Mesendoderm (in vitro differentiated cells): ENCODE measurements at regions not wholly inside any gene's neighbourhood (a gene's known extent, or its start where the extent isn't known, plus 50 kb on each side); places are given as distances from the start of the nearest gene placed in this dataset.
"Not testable (repeated sequence)": the region's sequence is repeated elsewhere in the genome, so short reads cannot be mapped to it uniquely, and the experiment has no call there.

Source experiments
- DNase-seq: peaks from one replicate; pipeline ENCODE4 v3.0.0; 2013
- H2AK5ac ChIP-seq: 2 replicates; pipeline ENCODE4 v1.6.1; 2013; ENCODE audit warnings: low read length, inconsistent platforms
- H2BK120ac ChIP-seq: 2 replicates; pipeline ENCODE4 v1.6.1; 2013; ENCODE audit warnings: low read depth, mild to moderate bottlenecking, low read length, moderate library complexity, mixed read lengths
- H2BK15ac ChIP-seq: replicated peaks from 2 replicates; pipeline ENCODE4 v1.6.1; 2013; ENCODE audit warnings: low read depth, mild to moderate bottlenecking, moderate library complexity
- H2BK5ac ChIP-seq: 2 replicates; pipeline ENCODE4 v1.6.1; 2013; ENCODE audit warnings: low read length, inconsistent platforms
- H3K18ac ChIP-seq: 2 replicates; pipeline ENCODE4 v1.6.1; 2013; ENCODE audit warnings: mild to moderate bottlenecking, low read length, mixed read lengths
- H3K23ac ChIP-seq: one replicate; pipeline ENCODE4 v1.6.1; 2013; ENCODE audit warnings: low read length
- H3K27ac ChIP-seq: 2 replicates; pipeline ENCODE4 v1.5.1; 2013; ENCODE audit warnings: low read depth, mild to moderate bottlenecking, inconsistent platforms, low read length, moderate library complexity
- H3K27me3 ChIP-seq: 2 replicates; pipeline ENCODE4 v1.6.1; 2013; ENCODE audit warnings: low read length, control low read depth, mild to moderate bottlenecking, inconsistent platforms; ENCODE audit not compliant: insufficient read depth, poor library complexity
- H3K36me3 ChIP-seq: 2 replicates; pipeline ENCODE4 v1.6.1; 2013; ENCODE audit warnings: low read length, inconsistent platforms; ENCODE audit not compliant: control insufficient read depth, insufficient read depth
- H3K4ac ChIP-seq: one replicate; pipeline ENCODE4 v1.6.1; 2013; ENCODE audit warnings: low read depth, mild to moderate bottlenecking, low read length, moderate library complexity
- H3K4me1 ChIP-seq: 2 replicates; pipeline ENCODE4 v1.6.1; 2013; ENCODE audit warnings: low read depth, low read length, inconsistent platforms; ENCODE audit not compliant: control insufficient read depth
- H3K4me2 ChIP-seq: 2 replicates; pipeline ENCODE4 v1.6.1; 2013; ENCODE audit warnings: low read length
- H3K4me3 ChIP-seq: 2 replicates; pipeline ENCODE4 v1.5.1; 2013; ENCODE audit warnings: mild to moderate bottlenecking, low read length
- H3K56ac ChIP-seq: one replicate; pipeline ENCODE4 v1.6.1; 2013; ENCODE audit warnings: low read length
- H3K79me1 ChIP-seq: 2 replicates; pipeline ENCODE4 v1.6.1; 2013; ENCODE audit warnings: low read length, inconsistent platforms
- H3K79me2 ChIP-seq: 2 replicates; pipeline ENCODE4 v1.6.1; 2013; ENCODE audit warnings: mild to moderate bottlenecking, low read length; ENCODE audit not compliant: control insufficient read depth, insufficient read depth
- H3K9ac ChIP-seq: 2 replicates; pipeline ENCODE4 v1.6.1; 2013; ENCODE audit warnings: low read length, inconsistent platforms
- H4K5ac ChIP-seq: one replicate; pipeline ENCODE4 v1.6.1; 2013; ENCODE audit warnings: low read length
- H4K8ac ChIP-seq: one replicate; pipeline ENCODE4 v1.6.1; 2013; ENCODE audit warnings: low read depth, mild to moderate bottlenecking, control low read depth, low read length, moderate library complexity
- WGBS: extraction: QIAGEN DNeasy Blood & Tissue Kit; methylation state at CpG from one replicate; pipeline ENCODE4 v1.1.7; 2013; ENCODE audit warnings: low lambda C conversion rate, missing lambda C conversion rate; ENCODE audit not compliant: insufficient coverage; ENCODE audit errors: extremely low coverage; 5-methylcytosine and 5-hydroxymethylcytosine counted together

- Histone ChIP-seq H3K4me2 (no peak overlapping the region), H2BK15ac (no peak overlapping the region), H3K4ac (no peak overlapping the region), H3K23ac (no peak overlapping the region), H3K9ac (no peak overlapping the region), H4K8ac (no peak overlapping the region), H4K5ac (no peak overlapping the region), H2BK5ac (no peak overlapping the region), H3K79me2 (no peaks in the 10 kb centered on the region), H3K27me3 (no peaks in the 10 kb centered on the region), H3K4me3 (no peak overlapping the region), H2AK5ac (no peak overlapping the region), H3K56ac (no peak overlapping the region), H3K79me1 (no peaks in the 10 kb centered on the region), H3K18ac (no peak overlapping the region), H2BK120ac (no peak overlapping the region), H3K36me3 (no peaks in the 10 kb centered on the region), H3K4me1 (no peaks in the 10 kb centered on the region), H3K27ac (no peak overlapping the region)
- peak; percentile 44 for DNase-seq
- no CpG with 5 or more reads among the region's 11 CpGs for WGBS
These were observed 205.6 kb downstream of the TBC1D2B start for GRCh38 chr15:77871852-77872371.

GRCh38 chr15:77870195-77871065, 207.1 kb downstream of the TBC1D2B start:
- H3K18ac ChIP-seq, result no peak overlapping the region
- H3K36me3 ChIP-seq, result no peaks in the 10 kb centered on the region
- no peak overlapping the region for H2BK15ac ChIP-seq
- H3K4me2 ChIP-seq, result no peak overlapping the region
- H4K8ac ChIP-seq, result no peak overlapping the region
- H3K23ac ChIP-seq, result no peak overlapping the region
- peak; percentile 75 for DNase-seq
- H3K56ac ChIP-seq, result no peak overlapping the region
- H3K4me1 ChIP-seq, result no peaks in the 10 kb centered on the region
- WGBS, result no CpG with 5 or more reads among the region's 21 CpGs
- H2BK5ac ChIP-seq, result no peak overlapping the region
- no peak overlapping the region for H3K4ac ChIP-seq
- no peak overlapping the region for H3K27ac ChIP-seq
- H3K9ac ChIP-seq, result no peak overlapping the region
- no peak overlapping the region for H2BK120ac ChIP-seq
- H3K79me1 ChIP-seq, result no peaks in the 10 kb centered on the region
- no peak overlapping the region for H3K4me3 ChIP-seq
- H4K5ac ChIP-seq, result no peak overlapping the region
- no peaks in the 10 kb centered on the region for H3K79me2 ChIP-seq
- H3K27me3 ChIP-seq, result no peaks in the 10 kb centered on the region
- H2AK5ac ChIP-seq, result no peak overlapping the region

- Histone ChIP-seq H3K4me2 (no peak overlapping the region), H2AK5ac (no peak overlapping the region), H3K27ac (no peak overlapping the region), H2BK15ac (no peak overlapping the region), H3K4ac (no peak overlapping the region), H3K4me3 (no peak overlapping the region), H4K8ac (no peak overlapping the region), H3K36me3 (no peaks in the 10 kb centered on the region), H2BK120ac (no peak overlapping the region), H3K56ac (no peak overlapping the region), H3K79me2 (no peaks in the 10 kb centered on the region), H3K18ac (no peak overlapping the region), H3K9ac (no peak overlapping the region), H3K79me1 (no peaks in the 10 kb centered on the region), H4K5ac (no peak overlapping the region), H3K23ac (no peak overlapping the region), H3K27me3 (no peaks in the 10 kb centered on the region), H3K4me1 (no peaks in the 10 kb centered on the region), H2BK5ac (no peak overlapping the region)
- no CpG with 5 or more reads among the region's 17 CpGs for WGBS
- DNase-seq, result peak; percentile 38
These were observed 208.3 kb downstream of the TBC1D2B start for GRCh38 chr15:77869021-77869895.

GRCh38 chr15:77868048-77868629, 209.4 kb downstream of the TBC1D2B start:
- H3K23ac ChIP-seq, H2BK5ac ChIP-seq, H3K4me3 ChIP-seq, H3K4me2 ChIP-seq, H3K18ac ChIP-seq, H3K36me3 ChIP-seq, H2BK120ac ChIP-seq, H2BK15ac ChIP-seq, H3K4me1 ChIP-seq, H3K56ac ChIP-seq, H3K27ac ChIP-seq, H2AK5ac ChIP-seq, H4K5ac ChIP-seq, DNase-seq, H3K27me3 ChIP-seq, H3K4ac ChIP-seq, H3K9ac ChIP-seq, H3K79me2 ChIP-seq, H3K79me1 ChIP-seq, H4K8ac ChIP-seq: not testable (repeated sequence)
- WGBS, result no CpG with 5 or more reads among the region's 8 CpGs

- Histone ChIP-seq H2BK5ac (no peak overlapping the region), H3K56ac (no peak overlapping the region), H2BK120ac (no peak overlapping the region), H3K27ac (no peak overlapping the region), H4K5ac (no peak overlapping the region), H3K36me3 (no peaks in the 10 kb centered on the region), H3K4me3 (no peak overlapping the region), H3K9ac (no peak overlapping the region), H2BK15ac (no peak overlapping the region), H3K4me2 (no peak overlapping the region), H3K27me3 (no peaks in the 10 kb centered on the region), H4K8ac (no peak overlapping the region), H3K23ac (no peak overlapping the region), H3K79me1 (no peaks in the 10 kb centered on the region), H2AK5ac (no peak overlapping the region), H3K18ac (no peak overlapping the region), H3K4me1 (no peaks in the 10 kb centered on the region), H3K79me2 (no peaks in the 10 kb centered on the region), H3K4ac (no peak overlapping the region)
- DNase-seq, result no peak
- WGBS, result no CpG with 5 or more reads among the region's 24 CpGs
These were observed 210.1 kb downstream of the TBC1D2B start for GRCh38 chr15:77867266-77868047.
